GM12873 (cell line): ENCODE measurements at regions not wholly inside any gene's neighbourhood (a gene's known extent, or its start where the extent isn't known, plus 50 kb on each side); places are given as distances from the start of the nearest gene placed in this dataset.

Experiments used
- CTCF ChIP-seq: IDR thresholded peaks from 2 replicates; pipeline ENCODE4 v1.5.1; 2012; ENCODE audit warnings: low read depth, mild to moderate bottlenecking, moderate library complexity, low read length, control low read depth; ENCODE audit not compliant: insufficient read depth; ENCODE audit errors: missing control alignments

- TF ChIP-seq CTCF: no peak
Observed at GRCh38 chr1:217251121-217251520, 379.8 kb downstream of the GPATCH2 start.

GRCh38 chr1:217249857-217250256 lies 381.0 kb downstream of the GPATCH2 start:
- no peak for TF ChIP-seq CTCF

GRCh38 chr1:217244971-217245370 lies 385.9 kb downstream of the GPATCH2 start:
- no peak for TF ChIP-seq CTCF

GRCh38 chr1:217240656-217241055 lies 390.2 kb downstream of the GPATCH2 start:
- TF ChIP-seq CTCF: no peak

GRCh38 chr1:217238945-217239344 lies 391.9 kb downstream of the GPATCH2 start:
- TF ChIP-seq CTCF: no peak

GRCh38 chr1:217230412-217230811 lies 400.5 kb downstream of the GPATCH2 start:
- TF ChIP-seq CTCF: no peak

GRCh38 chr1:217228689-217229088 lies 402.2 kb downstream of the GPATCH2 start:
- no peak for TF ChIP-seq CTCF
